ENCODE measurements at regions not wholly inside any gene's neighbourhood (a gene's known extent, or its start where the extent isn't known, plus 50 kb on each side); places are given as distances from the start of the nearest gene placed in this dataset.
"Not testable (repeated sequence)": the region's sequence is repeated elsewhere in the genome, so short reads cannot be mapped to it uniquely, and the experiment has no call there.

DNA sequence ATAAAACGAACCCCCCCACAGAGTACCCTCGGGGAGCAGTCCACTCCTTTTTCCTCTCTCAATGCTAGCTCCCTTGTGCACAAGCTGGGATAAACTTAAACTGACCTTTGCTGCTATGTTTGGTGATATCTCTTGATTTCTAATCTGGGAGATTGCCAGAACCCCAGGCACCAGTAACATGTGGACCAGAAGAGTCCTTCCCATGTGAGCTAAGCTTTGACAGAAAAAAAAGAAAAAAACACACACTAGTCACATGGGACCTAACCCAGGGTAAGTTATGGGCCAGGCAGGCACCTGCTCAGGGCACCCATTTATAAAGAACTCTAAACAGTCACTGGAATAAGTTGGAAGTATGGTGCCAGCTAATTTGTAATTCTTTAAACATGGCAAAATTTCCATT is 242.6 kb downstream of the EN1 start:
- DNase-seq = no peak

- DNase-seq = no peak
These were observed 243.1 kb downstream of the EN1 start for GRCh38 chr2:118604371-118604770.

GRCh38 chr2:118599141-118599540 is 248.3 kb downstream of the EN1 start:
- no peak for DNase-seq

DNA sequence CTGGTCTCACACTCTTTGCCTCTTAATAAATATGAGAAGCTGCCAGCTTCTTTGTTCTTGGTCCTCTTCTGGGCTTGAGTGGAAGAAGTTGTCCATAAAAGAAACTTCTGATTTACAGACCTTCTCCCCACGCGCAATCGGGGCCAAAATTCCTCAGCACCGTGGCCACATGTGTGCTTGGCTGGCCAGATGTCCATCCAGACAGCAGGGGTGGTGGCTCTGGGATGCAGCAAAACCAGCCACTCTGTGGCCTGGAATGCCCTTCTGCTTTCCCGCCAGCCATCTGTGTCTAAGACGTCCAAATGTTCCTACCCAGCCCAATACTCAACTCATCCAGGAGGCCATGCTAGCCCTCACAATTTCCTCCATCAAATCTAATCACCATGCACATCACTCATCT is 250.8 kb downstream of the EN1 start:
- DNase-seq = no peak

DNA sequence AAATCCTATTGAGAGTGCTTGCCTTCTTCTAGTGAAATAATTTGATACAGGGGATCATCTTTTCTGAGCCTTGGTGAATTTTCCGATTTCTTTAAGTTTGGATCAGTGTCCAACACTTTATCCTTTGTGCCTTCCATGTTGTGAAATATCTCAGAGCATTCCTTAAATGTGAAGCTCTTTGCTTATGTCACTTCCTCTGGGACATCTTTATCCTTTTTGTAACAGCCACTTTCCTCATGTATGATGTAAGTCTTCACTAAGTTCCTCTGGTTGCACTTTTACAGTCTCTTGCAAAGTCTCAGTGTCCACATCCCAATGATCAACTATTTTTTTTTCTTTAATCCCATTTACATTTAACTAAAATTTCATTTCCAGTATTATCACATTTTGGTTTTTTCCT is 254.2 kb downstream of the EN1 start:
- no peak for DNase-seq

GRCh38 chr2:118591223-118591622 is 256.2 kb downstream of the EN1 start:
- DNase-seq = no peak

- no peak for DNase-seq
These were observed 257.7 kb downstream of the EN1 start for GRCh38 chr2:118589721-118590120.

- no peak for DNase-seq
These were observed 258.6 kb downstream of the EN1 start for GRCh38 chr2:118588850-118589249.

DNA sequence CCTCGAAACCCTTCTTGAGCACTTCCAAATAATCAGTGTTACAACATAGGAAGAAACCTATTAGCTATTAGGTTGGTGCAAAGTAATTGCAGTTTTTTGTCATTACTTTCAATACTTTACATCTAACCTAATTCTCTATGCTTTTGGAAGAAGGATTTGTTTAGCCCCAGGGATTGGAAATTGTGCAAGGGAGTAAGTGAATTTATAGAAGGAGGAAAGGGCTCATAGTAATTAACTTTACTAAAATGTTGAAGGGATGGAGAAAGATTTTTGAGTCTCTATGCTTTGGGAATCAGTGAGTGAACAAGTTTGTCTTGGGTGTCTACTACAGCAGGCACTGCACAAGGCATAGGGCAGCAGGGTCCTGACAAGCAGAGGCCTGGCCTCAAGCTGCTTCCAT is 261.1 kb downstream of the EN1 start:
- no peak for DNase-seq

GRCh38 chr2:118584877-118585276 is 262.6 kb downstream of the EN1 start:
- DNase-seq = no peak

DNA sequence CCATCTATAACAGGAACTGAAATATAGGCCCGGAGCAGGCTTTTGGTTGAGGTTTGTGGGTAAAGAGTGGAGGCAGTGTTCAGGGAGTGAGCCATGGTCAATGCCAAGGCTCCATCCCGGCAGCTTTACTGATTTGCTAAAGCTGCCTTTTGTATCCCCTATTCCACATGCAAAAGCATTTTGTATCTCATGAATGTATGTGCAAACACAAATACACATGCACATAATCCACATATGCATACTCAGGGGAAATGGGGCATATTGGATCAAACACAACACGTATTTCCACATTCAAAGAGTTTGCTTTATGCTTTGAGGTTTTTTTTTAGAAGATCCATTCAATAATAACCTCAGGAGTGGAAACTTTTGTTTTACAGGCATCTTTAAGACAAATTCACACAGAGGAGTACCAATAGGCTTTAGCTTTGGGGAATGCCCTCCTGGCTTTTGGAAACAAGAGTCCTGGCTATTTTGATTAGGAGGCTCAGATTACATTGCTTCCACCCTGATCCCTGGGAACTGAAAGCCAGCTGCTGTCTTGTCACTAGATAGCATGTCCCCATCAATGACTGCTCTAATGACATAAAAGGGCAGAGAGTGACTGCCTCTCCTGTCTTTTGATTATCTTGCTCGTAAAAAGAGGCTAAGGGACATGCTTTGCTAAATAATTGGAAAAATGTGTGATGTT is 263.2 kb downstream of the EN1 start:
- DNase-seq = no peak

- DNase-seq = no peak
These were observed 265.4 kb downstream of the EN1 start for GRCh38 chr2:118582058-118582457.

- DNase-seq = no peak
These were observed 266.8 kb downstream of the EN1 start for GRCh38 chr2:118580651-118581050.

DNA sequence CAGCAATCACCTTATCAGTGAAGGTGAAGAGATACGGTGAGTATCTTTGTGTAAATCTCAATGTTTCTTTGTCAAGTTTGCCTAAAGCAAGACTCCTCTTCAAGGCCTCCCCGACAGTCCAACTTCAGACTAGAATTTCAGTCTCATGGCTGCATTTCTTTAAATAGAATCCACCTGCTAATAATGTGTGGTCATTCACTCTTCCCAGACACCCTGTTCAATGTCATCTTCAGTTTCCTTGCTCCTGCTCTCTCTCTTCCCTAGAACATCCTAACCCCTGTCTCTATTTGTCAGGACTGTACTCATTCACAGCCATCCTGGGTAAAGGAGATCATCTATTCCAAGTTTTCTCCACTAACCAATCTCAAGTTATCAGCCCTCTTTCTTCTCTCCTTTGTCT is 267.3 kb downstream of the EN1 start:
- DNase-seq = no peak

DNA sequence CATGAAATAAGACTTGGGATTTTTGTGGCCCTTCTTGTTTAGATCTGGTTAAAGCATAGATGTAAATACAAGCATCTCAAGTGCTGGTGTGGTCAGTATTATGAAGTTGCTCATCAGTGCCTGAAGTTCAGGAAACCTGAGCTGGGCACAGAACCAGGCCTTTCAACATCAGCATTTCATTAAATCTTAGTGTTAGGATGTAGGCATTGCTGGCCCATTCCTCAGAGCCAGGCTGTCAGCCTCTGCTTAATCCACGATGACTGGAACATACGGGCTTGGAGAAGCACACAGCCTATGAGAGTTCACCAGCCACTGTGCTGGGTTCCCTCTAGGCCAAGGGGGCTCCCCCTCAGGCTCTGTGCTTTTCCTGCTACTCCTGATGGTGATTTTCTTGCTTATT is 270.2 kb downstream of the EN1 start:
- no peak for DNase-seq

DNA sequence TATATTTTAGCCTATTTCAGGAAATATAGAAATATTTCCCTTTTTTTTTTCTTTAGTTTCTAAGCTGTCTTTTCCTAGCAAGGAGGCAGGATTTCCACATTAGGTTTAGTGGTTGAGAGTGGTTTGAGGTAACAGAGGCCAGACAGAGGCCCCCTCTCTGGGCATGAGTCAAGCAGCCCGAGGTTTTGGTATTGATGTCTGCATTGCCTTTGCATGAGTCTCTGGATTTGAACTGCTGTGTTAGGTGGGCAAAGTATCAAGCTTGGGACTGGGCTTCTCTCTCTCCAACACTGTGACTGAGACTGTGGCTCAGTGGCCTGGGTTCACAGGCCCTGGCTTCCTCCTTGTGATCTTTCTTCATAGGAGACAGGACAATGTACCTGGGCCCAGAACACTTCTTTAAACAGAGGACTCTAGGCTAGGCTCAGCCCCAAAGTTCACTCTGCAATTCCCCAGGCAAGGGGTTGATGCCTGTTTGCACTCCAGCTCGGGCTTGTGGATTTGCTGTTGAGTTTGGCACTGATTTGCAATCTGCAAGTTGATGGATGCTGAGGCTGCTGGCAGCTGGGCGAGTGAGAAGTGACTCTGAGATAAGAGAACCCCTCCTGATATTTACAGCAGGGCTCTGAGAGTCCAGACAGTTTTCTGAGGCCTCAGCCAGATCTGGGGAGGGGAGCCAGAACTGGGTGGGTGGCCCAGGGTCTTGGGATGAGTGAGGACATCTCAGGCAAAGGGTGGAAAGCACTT is 271.2 kb downstream of the EN1 start:
- no peak for DNase-seq

GRCh38 chr2:118572380-118572779 is 275.1 kb downstream of the EN1 start:
- DNase-seq = not testable (repeated sequence)

DNA sequence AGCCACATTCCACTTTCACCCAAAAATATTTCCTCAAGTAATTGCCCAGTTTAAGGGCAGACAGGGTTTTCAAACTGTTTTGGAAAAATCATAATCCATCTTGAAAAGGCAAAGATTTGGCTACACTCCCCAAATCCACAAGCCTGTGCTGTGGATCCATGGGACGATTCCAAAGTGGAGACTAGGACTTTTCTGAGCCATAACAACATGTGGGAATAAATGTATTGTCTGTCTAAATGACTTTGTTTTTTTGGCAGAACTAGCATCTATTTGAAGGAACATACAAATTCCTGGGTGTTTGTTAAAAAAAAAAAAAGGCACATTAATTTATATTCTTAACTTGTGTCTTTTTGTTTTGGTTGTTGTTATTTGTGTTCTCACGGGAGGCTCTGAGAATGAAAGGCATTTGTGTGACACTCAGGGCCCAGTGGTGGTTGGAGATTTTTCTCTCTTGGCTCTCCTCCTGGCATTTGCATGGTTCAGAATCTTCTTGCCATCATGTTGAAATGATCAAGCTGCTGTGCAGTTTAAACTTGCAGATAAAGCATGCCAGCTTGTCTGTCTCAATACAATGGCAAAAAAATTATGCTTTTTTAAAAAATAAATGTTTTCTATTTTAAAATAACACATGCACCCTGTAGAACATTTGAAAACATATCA is 277.4 kb downstream of the EN1 start:
- DNase-seq = no peak

GRCh38 chr2:118568700-118569099 is 278.7 kb downstream of the EN1 start:
- no peak for DNase-seq

DNA sequence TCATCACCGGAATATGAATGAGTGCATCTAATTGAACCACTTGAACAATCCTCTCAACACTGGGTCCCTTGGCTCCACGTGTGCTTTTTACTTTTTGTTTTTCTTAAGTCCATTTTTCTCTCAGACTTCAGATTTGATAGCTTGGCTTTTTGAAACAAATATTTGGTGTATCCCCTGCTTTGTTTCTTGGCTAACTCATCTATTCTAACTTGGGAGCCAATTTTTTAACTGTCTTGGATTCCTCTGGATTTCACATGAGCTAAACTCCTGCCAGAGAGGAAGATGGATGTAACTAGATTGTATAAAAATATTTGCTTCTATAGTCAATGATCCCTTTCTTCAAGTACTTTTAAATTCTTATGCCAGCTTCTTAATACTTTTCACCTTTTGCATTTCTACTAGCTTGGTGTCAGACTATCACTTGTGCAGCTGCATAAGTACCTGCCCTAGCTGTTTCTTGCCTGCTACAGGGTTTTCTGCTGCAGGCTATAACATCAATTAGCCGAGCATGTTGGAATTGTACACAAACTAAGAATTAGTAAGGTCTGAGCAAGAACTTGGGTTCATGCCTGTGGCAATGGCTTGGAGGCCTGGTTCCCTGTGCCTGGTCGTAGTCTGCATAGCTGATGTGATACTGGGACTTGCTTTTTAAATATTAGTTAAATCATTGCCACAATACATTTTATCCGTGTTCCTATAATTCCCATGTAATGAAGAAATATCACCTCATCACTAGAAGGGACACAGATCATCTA is 281.5 kb downstream of the EN1 start:
- no peak for DNase-seq

DNA sequence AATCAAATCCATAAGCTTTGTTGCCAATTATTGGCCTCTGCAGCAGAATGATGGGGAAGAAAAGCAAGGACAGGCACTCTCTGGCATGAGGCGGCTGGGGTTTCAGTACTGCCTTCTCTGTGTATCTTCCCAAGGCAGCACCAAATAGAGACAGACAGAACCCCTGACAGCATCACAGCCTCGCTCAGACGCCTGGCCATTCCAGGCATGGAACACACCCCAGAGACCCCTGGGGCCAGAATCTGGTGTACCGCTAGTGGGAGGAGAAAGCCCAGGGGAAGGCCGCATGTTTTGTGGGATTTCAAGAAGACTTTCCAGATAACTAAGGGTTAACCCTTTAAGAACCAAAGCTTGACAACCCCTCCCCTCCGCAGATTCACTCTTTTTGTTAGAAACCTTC is 282.1 kb downstream of the EN1 start:
- DNase-seq = no peak

DNA sequence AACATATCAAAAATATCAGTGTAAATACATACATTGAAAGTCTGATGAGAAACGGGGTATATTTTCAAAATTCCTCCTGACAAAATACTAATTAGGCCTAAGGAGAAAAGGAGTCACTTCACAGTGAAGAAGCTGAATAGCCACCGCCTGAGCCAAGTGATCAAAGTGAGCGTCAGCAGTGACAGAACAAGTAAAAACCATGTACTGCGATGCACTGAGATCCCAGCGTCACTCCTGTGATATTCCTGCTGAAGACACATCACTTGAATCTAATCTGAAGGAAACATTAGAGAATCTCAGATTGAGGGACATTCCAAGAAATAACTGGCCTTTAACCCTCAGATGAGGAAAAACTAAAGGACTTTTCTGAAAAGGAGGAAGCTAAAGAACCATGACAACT is 285.3 kb downstream of the EN1 start:
- DNase-seq = no peak

- no peak for DNase-seq
These were observed 288.6 kb downstream of the EN1 start for GRCh38 chr2:118558846-118559245.

DNA sequence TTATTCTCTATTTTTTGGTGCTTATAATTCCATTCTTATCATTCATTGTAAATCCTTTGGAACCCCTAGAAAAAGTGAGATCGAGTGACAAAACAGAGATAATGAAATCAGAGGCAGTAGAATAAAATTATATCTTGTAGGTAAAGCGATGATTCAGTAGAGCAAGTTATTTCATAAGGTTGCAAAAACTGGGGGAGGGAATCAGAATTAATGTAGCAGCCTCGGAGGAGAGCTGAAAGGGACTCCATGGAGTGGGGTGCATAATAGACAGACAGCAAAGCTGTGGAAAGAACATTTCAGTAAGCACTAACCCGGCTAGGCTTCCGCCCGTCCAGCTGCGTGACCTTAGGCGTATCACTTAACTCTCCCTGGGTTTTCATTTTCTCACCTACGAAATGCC is 289.7 kb downstream of the EN1 start:
- DNase-seq = no peak

All from CD4-positive, alpha-beta T cell treated with Interleukin-17A for 4 hours (primary cell).